HAP-1 (cell line): ENCODE measurements at regions not wholly inside any gene's neighbourhood (a gene's known extent, or its start where the extent isn't known, plus 50 kb on each side); places are given as distances from the start of the nearest gene placed in this dataset.

Source experiments
- DNase-seq, 2 experiments: peaks; one replicate each; pipeline ENCODE4 v3.0.0-alpha.2; 2016 to 2020; ENCODE audit warnings: low spot score in 2 of 2
- H3K27me3 ChIP-seq: fragments of 250-450 bp; sonication (Bioruptor Pico); 2 replicates; pipeline ENCODE4 v1.5.1; 2020; ENCODE audit warnings: low read depth, mild to moderate bottlenecking, moderate library complexity
- H3K36me3 ChIP-seq: fragments of 250-450 bp; sonication (Bioruptor Pico); replicated peaks from 2 replicates; pipeline ENCODE4 v1.5.1; 2020; ENCODE audit warnings: mild to moderate bottlenecking
- H3K4me1 ChIP-seq: fragments of 250-450 bp; sonication (Bioruptor Pico); 2 replicates; pipeline ENCODE4 v1.5.1; 2020; ENCODE audit warnings: mild to moderate bottlenecking
- H3K4me3 ChIP-seq: fragments of 250-450 bp; sonication (Bioruptor Pico); 2 replicates; pipeline ENCODE4 v1.5.1; 2020; ENCODE audit warnings: mild to moderate bottlenecking, moderate library complexity
- H3K9me3 ChIP-seq: fragments of 250-450 bp; sonication (Bioruptor Pico); 2 replicates; pipeline ENCODE4 v1.5.1; 2020; ENCODE audit warnings: mild to moderate bottlenecking, moderate library complexity
- in situ Hi-C: fragments of 300-500 bp; cut with MboI; formaldehyde crosslinking; loops from 3 replicates; pipeline ENCODE4 v1.14.3; 2020; ENCODE audit warnings: low sequenced_read_pairs, inconsistent platforms, mixed read lengths

DNA sequence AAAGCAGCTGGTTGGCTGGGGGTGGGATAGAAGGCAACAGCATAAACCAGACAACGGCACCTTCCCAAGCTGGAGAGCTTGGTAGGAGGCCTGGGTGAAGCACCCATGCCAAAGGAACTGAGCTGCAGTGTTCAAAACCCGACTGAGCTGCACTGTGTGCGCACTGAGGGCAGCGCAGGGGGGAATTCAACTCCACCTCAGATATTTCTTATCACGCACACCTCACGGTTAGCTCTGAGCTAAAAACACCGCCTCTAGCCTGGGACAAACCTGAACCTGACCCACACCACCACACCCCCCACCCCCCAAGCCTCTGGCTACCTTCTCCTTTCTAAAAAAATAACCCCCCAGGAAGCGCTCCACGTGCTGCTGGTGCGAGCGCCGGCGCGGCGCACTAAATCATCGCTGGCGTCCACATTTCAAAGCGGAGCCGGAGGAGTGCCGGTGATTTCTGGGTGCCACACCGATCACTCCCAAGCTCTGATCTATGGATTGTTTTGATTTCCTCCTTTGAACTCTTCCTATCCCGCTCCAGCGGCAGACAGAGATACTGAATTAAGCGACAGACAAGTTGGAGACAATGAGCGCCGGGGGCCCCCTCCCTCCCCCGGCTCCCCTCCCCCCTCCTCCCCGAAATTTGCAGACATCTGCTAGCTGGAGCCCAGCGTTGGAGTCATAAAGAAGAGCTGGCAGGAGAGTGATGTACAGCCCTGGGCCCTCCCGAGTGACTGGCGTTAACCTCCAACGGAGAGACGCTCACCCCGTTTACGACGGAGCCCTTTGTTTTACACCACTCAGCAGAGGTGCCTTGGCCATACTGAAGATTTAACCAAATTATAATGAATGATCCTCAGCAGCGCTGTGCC lies 85.0 kb downstream of the NOG start:
- Histone ChIP-seq H3K4me3 (no peak overlapping the region), H3K4me1 (peaks cover 4% of the 10 kb centered on the region)
- in situ Hi-C loops, result no loop called here

GRCh38 chr17:56679115-56679776 lies 85.7 kb downstream of the NOG start:
- in situ Hi-C loops, result no loop called here
- DNase-seq, result peak; percentile 46 to 53
- peaks cover 4% of the 10 kb centered on the region for H3K4me1 ChIP-seq

More for the DNA sequence above, 85.0 kb downstream of the NOG start:
- DNase-seq, result no peak
- Histone ChIP-seq H3K9me3 (no peaks in the 10 kb centered on the region), H3K27me3 (peaks cover 6% of the 10 kb centered on the region; the same call in 1 of the 2 replicates), H3K36me3 (no peaks in the 10 kb centered on the region)

DNA sequence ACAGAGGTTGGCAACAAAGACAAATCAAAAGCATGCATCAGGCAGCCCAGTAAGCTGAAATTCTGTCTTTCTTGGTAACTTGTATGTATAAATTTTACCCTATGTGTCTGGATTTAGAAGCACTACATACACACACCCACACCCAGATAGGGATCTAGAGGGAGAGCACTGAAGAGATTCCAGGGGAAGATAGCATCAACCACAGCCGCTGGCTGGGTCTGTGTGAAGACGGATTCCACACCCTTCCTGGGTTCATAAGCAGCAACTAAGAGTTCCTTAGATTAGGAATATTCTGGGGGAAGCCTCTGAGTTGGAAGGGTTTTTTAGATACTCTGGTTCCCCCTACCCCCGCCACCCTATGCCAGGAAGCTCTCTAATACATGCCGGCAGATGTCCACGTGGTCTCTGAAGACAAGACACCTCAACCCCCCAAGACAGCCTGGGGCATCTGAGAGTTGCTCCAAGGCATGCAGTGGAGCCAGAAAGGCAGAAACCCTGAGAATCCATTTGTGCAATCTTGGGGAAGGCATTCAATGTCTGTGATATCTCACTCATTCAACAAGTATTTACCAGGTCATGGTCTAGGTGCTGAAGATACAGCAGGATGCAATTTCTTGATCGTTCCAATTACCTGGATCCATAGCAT lies 86.4 kb downstream of the NOG start:
- no peak for DNase-seq
- no peaks in the 10 kb centered on the region for H3K36me3 ChIP-seq
- no peak overlapping the region for H3K4me3 ChIP-seq
- peaks cover 4% of the 10 kb centered on the region for H3K4me1 ChIP-seq
- no peaks in the 10 kb centered on the region for H3K9me3 ChIP-seq
- in situ Hi-C loops, result no loop called here
- H3K27me3 ChIP-seq, result peaks cover 4% of the 10 kb centered on the region; the same call in 1 of the 2 replicates

More at GRCh38 chr17:56679115-56679776, 85.7 kb downstream of the NOG start:
- peaks cover 6% of the 10 kb centered on the region; the same call in 1 of the 2 replicates for H3K27me3 ChIP-seq
- no peak overlapping the region for H3K4me3 ChIP-seq
- no peaks in the 10 kb centered on the region for H3K9me3 ChIP-seq
- no peaks in the 10 kb centered on the region for H3K36me3 ChIP-seq

DNA sequence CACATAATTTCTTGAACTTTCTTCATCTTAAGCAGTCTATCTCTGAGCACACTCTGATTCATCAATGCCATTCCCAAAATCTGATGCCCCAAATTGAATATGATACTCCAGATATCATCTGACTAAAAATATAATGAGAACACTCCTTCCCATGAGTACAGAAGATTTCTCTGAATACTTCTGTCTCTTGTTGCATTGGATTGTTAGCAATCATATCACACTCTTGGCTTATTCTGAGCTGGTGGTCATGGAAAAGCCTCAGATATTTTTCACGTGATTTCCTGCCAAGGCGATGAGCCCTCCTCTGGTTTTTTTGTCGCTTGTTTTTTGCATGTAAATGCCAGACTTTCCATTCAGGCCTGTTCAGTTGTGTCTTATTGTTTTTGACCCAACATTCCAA lies 87.2 kb downstream of the NOG start:
- Histone ChIP-seq H3K27me3 (peaks cover 3% of the 10 kb centered on the region; the same call in 1 of the 2 replicates), H3K4me3 (no peak overlapping the region), H3K4me1 (peaks cover 4% of the 10 kb centered on the region), H3K9me3 (no peaks in the 10 kb centered on the region), H3K36me3 (no peaks in the 10 kb centered on the region)
- in situ Hi-C loops, result no loop called here
- no peak for DNase-seq

GRCh38 chr17:56681561-56682266 lies 88.2 kb downstream of the NOG start:
- in situ Hi-C loops, result no loop called here
- H3K36me3 ChIP-seq, result no peaks in the 10 kb centered on the region
- peaks cover 4% of the 10 kb centered on the region for H3K4me1 ChIP-seq
- DNase-seq, result no peak
- no peaks in the 10 kb centered on the region for H3K9me3 ChIP-seq
- H3K4me3 ChIP-seq, result no peak overlapping the region
- H3K27me3 ChIP-seq, result no peaks in the 10 kb centered on the region

DNA sequence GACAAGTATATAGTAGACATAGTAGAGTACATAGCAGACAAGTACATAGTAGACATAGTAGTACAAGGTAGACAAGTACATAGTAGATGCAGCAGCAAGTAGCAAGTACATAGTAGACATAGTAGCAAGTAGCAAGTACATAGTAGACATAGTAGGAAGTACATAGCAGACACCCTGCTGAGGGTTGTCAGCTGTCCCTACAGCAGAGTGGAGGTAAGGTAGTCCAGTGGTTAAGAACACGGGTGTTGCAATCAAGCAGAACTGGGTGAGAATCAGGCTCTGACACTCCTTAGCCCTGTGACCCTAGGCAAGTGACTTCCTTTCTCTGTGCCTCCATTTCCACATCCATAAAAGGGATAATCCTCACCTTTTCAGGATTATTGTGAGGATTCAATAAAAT lies 94.7 kb downstream of the NOG start:
- no peak for DNase-seq
- Histone ChIP-seq H3K36me3 (no peaks in the 10 kb centered on the region), H3K27me3 (no peaks in the 10 kb centered on the region), H3K4me1 (no peaks in the 10 kb centered on the region), H3K4me3 (no peak overlapping the region), H3K9me3 (no peaks in the 10 kb centered on the region)
- in situ Hi-C loops, result no loop called here

GRCh38 chr17:56690441-56691291 lies 97.2 kb downstream of the NOG start:
- no peak for DNase-seq
- Histone ChIP-seq H3K27me3 (no peaks in the 10 kb centered on the region), H3K36me3 (no peaks in the 10 kb centered on the region), H3K9me3 (no peaks in the 10 kb centered on the region), H3K4me3 (no peak overlapping the region), H3K4me1 (no peaks in the 10 kb centered on the region)
- in situ Hi-C loops, result no loop called here

DNA sequence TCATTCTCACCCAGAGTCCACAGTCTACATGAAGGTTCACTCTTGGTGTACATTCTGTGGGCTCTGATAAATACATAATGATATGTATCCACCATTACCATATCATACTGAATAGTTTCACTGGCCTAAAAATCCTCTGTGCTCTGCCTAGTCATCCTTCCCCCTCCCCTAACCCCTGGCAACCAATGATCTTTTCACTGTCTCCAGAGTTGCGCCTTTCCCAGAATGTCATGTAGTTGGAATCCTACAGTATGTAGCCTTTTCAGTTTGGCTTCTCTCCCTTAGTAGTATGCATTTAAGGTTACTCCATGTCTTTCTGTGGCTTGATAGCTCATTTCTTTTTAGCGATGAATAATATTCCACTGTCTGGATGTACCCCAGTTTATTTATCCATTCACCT lies 101.3 kb downstream of the NOG start:
- Histone ChIP-seq H3K9me3 (no peaks in the 10 kb centered on the region), H3K27me3 (no peaks in the 10 kb centered on the region), H3K4me3 (no peak overlapping the region), H3K4me1 (peaks cover 7% of the 10 kb centered on the region), H3K36me3 (no peaks in the 10 kb centered on the region)
- in situ Hi-C loops, result no loop called here
- no peak for DNase-seq

GRCh38 chr17:56697190-56697589 lies 103.7 kb downstream of the NOG start:
- H3K27me3 ChIP-seq, result no peaks in the 10 kb centered on the region
- H3K9me3 ChIP-seq, result no peaks in the 10 kb centered on the region
- in situ Hi-C loops, result no loop called here
- H3K36me3 ChIP-seq, result no peaks in the 10 kb centered on the region
- peaks cover 12% of the 10 kb centered on the region for H3K4me1 ChIP-seq
- DNase-seq, result no peak
- H3K4me3 ChIP-seq, result no peak overlapping the region

DNA sequence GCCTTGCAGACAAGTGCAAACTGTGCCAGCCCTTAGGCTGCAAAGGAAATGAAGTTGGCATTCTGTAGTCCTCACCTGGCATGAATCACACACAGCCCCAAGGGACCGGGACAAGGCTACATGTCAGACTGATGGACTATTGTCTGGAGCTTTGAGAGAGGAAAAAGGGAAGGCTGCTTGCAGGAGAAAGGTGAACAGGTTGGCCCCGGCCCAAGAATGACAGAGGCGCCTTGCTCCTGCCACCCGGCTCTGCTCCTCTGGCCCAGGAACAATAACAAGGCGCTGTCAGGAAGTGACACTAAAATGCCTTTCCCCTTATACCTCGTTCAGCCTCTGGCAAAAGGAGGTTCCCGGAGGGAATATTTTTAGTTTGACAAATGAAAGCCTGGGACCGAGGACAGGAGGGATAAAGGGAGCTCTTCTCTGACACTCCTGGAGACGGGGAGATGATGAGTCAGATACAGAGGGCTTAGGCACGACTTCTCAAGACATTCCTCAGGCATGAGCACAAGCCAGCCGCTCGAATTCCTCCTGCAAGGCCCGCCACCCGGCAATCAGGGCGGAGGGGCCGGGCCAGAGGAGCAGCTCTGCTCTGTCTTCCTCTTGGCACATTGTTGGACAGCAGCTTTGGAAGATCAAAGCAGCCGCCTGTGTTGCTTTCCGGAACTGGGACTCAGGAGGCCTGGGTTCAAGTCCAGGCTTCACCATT lies 105.8 kb downstream of the NOG start:
- peak; percentile 60 to 72 for DNase-seq
- H3K36me3 ChIP-seq, result no peaks in the 10 kb centered on the region
- no peaks in the 10 kb centered on the region for H3K9me3 ChIP-seq
- peaks cover 12% of the 10 kb centered on the region for H3K4me1 ChIP-seq
- no peak overlapping the region for H3K4me3 ChIP-seq
- in situ Hi-C loops, result no loop called here
- no peaks in the 10 kb centered on the region for H3K27me3 ChIP-seq

DNA sequence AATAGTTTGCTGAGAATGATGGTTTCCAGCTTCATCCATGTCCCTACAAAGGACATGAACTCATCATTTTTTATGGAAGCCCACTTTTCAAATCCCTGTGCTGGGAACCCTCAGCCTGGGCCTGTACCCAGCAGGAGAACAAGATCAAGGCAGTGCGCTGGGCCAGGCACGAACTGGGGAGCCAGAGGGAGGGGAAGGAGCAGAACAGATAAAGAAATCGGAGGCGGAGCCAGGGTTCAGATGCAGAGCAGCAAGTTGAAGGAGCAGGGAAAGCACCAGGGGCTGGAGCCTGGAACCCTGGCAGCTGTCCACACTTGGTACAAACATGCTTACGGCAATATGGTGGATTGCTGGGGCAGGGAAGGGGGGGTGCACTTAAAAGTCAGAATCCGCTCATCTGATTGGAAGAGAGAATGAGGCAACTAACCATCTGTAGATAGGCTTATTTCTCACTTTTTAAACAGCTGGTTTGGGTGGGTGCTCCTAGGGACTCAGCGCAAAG lies 107.5 kb downstream of the NOG start:
- H3K27me3 ChIP-seq, result no peaks in the 10 kb centered on the region
- H3K9me3 ChIP-seq, result no peaks in the 10 kb centered on the region
- DNase-seq, result no peak
- H3K4me1 ChIP-seq, result peaks cover 12% of the 10 kb centered on the region
- in situ Hi-C loops, result no loop called here
- no peak overlapping the region for H3K4me3 ChIP-seq
- no peaks in the 10 kb centered on the region for H3K36me3 ChIP-seq
